HCT116 (cell line): ENCODE measurements at regions not wholly inside any gene's neighbourhood (a gene's known extent, or its start where the extent isn't known, plus 50 kb on each side); places are given as distances from the start of the nearest gene placed in this dataset.

Experiments used
- POLR2A ChIP-seq: IDR thresholded peaks from 2 replicates; pipeline ENCODE4 v1.7.0; 2011; ENCODE audit warnings: borderline replicate concordance; ENCODE audit not compliant: insufficient read depth, insufficient read length; ENCODE audit errors: extremely low read depth
- TF ChIP-seq, protein P1 (sequence below), 3 experiments: fragments of 200-600 bp in 1 of 3; sonication (generic) in 1 of 3; IDR thresholded peaks in 2 of 3; conservative IDR thresholded peaks in 1 of 3; 2 replicates each; pipeline ENCODE4 v1.5.1; 2012 to 2017; ENCODE audit warnings: low read depth in 2 of 3, low read length in 2 of 3, antibody characterized with exemption in 1 of 3, borderline replicate concordance in 1 of 3, control low read depth in 1 of 3, mild to moderate bottlenecking in 1 of 3, mixed read lengths in 1 of 3, mixed run types in 1 of 3, moderate library complexity in 1 of 3; ENCODE audit not compliant: insufficient read depth in 1 of 3

DNA sequence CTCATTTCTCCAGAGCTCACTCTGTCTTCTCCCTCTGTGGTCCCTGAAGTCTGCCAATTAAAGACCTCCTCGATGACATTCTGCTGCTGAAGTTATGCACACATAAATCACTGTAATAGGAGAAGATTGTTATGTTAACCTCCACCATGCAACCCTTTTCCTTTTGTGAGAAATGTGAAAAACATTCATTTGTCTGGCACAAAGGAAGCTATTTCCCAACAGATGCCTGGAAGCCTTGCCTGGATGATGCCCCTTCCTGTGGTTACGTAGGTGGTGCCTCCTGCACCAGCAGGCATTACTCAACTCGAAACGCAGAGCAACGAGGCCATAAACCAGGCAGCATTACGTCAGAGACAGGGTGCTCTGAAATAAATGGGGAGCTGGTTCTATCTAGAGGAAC is 327.4 kb upstream of the ZNF507 start:
- TF ChIP-seq, protein P1, sequence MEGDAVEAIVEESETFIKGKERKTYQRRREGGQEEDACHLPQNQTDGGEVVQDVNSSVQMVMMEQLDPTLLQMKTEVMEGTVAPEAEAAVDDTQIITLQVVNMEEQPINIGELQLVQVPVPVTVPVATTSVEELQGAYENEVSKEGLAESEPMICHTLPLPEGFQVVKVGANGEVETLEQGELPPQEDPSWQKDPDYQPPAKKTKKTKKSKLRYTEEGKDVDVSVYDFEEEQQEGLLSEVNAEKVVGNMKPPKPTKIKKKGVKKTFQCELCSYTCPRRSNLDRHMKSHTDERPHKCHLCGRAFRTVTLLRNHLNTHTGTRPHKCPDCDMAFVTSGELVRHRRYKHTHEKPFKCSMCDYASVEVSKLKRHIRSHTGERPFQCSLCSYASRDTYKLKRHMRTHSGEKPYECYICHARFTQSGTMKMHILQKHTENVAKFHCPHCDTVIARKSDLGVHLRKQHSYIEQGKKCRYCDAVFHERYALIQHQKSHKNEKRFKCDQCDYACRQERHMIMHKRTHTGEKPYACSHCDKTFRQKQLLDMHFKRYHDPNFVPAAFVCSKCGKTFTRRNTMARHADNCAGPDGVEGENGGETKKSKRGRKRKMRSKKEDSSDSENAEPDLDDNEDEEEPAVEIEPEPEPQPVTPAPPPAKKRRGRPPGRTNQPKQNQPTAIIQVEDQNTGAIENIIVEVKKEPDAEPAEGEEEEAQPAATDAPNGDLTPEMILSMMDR (IDR thresholded peaks at IDR 0.05 in 2 of 3, conservative IDR thresholded peaks at IDR 0.05 in 1 of 3; ENCODE audit: borderline replicate concordance in 1 of 3, insufficient read depth in 1 of 3, low read depth in 2 of 3, low read length in 2 of 3) = no peak
- TF ChIP-seq POLR2A = no peak
